Right ventricle myocardium superior (tissue), 1 donor: ENCODE measurements at regions not wholly inside any gene's neighbourhood (a gene's known extent, or its start where the extent isn't known, plus 50 kb on each side); places are given as distances from the start of the nearest gene placed in this dataset.
"Not testable (repeated sequence)": the region's sequence is repeated elsewhere in the genome, so short reads cannot be mapped to it uniquely, and the experiment has no call there.

ENCODE experiments used
- ATAC-seq: fragments of 200-7000 bp; cut with Tn5 transposase; one replicate; pipeline ENCODE4 v1.9.1; 2020; ENCODE audit warnings: mild to moderate bottlenecking; ENCODE audit not compliant: poor library complexity
- DNase-seq: peaks from one replicate; pipeline ENCODE4 v3.0.0-alpha.2; 2020
- intact Hi-C: fragments of 100-400 bp; cut with DNase I; formaldehyde crosslinking; loops from one replicate; pipeline ENCODE4 v1.11.2; 2022
- donor health status: DM: no; HTN: yes; CAD: no; lungs with severe emphysema.

DNA sequence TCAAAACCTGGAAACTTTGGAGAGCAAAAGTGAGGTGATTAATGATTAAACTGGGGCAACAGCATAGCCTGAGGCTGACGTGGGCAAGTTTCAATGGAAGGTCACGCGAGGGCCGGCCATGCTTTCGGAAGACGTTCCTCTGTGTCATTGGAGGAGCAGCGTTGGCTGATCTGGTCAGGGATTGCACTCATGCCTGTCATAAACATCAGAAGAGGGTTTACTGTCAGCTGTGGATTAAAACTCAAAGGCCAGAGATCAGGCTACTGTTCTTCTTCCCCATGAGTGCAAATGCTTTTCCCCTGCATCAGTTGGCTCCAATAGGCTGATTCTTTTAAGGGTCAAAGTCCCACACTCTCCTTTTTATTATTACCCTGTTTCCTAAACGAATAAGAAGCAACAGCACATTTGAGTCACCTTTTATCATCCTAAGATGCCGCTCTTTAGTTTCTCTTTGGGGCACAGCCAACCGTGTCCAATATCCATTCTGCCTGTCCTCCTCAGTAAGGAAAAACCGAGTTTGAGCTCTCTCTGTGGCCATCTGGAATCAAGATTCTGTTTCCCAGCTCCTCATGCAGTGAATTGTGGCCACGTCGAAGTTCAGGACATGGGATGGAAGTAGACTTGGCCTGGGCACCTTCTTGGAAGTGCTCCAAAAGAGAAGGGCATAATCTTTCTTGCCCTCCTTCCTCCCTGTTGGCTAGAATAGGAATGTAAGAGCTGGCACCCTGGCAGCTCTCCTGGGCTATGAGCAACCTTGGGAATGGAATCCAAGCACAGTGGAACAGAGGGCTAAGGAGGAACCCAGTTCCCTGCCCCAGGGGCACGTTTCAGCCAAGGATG lies 62.5 kb upstream of the INSIG1 start:
- intact Hi-C loops, result no loop called here
- ATAC-seq, result no peak
- DNase-seq, result no peak

DNA sequence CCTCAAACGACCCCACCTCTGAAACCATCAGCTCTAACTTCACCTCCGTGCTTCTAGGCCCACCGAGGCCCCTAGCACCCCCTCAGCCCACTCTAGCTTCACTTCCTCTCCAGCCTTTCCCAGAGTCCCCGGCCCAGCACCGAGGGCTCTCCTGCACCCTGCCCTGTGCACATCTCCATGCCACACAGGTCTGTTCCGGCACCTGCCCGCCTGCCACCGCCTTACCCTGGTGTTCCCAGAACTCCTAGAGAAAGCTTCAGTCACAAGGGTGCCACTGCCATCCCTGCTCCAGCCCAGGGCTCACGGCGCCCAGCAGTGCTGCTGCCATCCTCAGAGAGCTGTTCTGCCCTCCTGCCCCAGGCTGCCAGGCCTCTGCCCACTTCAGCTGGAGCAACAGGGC lies 61.3 kb upstream of the INSIG1 start:
- no peak for DNase-seq
- ATAC-seq, result no peak
- intact Hi-C loops, result no loop called here

DNA sequence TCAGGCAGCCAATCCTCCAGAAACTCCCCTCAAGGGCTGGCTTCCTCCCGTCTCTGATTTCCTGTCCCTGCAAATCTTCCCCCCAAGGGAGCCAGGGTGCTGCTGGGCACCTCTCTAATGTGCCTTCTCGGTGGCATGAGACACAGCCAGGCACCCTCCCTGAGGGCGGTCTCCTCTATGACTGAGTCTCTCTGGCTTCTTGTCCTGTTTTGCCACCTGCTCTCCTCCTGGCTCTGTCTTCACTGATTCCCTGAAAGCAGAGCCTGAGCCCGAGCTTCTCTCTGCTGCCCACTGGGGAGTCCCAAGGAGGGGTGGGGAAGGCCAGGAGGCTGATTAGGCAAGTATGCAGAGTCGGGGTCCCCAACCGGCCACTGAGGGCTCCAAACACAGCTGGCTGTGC lies 60.4 kb upstream of the INSIG1 start:
- DNase-seq, result no peak
- intact Hi-C loops, result no loop called here
- no peak for ATAC-seq

DNA sequence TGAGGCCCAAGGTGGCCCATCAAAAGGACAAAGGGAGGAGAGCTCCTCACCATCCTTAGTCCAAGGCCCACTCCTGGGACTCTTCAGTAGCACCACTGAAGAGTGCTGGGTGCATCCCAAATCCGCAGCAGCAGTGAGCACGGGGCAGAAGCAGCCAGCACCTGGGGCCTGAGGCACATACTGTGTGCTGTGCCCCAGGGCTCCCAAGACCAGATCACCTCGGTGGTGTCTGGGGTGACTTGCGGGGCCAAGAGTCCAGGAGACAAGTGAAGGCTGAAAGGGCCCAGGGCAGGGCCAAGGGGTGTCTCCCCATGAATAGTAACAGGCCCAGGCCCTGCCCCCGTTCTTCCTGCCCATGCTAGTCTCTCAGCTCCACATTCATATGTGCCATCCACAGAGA lies 59.9 kb upstream of the INSIG1 start:
- intact Hi-C loops, result no loop called here
- ATAC-seq, result no peak
- DNase-seq, result no peak

DNA sequence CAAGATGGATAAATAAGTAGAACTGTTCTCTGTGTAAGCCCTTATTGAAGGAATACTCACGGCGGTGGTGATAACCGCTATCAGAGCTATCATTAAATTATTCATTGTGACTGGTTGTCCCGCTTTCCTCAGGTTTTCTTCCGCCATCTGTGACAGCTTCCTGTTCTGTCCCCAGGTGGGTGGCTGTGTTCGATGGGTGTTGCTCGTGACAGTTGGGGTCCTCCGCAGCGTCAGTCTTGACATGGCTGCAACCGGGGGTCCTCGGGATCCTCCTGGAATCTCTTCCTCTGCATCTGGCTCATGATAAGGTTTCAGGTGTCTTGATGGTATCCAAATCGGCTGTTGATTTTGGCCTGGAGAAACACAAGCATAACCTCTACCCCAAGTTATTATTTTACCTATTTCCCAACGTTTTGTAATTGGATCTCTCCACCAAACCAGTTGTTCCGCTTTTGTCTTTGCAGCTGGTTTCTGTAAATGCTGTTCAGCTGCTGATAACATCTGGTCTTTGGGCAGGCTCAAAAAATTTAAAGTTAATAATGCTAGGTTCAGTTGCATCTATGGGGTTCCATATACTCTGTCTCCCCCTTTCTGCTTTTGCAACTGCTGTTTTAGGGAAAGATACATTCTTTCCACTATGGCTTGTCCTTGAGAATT lies 58.1 kb upstream of the INSIG1 start:
- intact Hi-C loops, DNase-seq, ATAC-seq: not testable (repeated sequence)

DNA sequence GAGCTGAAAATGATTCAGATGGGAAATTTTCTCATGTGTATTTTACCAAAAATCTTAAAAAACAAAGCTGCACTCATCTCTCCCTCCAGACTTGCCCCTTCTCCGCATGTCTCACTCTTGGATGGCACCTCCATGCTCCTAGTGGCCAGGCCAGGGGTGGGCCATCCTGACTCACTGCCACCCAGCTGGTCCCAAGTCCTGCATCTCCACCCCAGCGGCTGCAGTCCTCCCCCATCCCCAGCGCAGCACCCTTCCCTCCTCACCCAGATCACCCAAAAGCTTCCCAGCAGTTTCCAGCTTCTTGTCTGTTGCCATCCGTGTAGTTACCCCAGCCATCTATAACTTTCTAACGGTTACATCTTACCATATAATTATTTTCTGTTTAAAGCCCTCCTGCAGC lies 53.0 kb upstream of the INSIG1 start:
- intact Hi-C loops, result no loop called here
- ATAC-seq (no peak), DNase-seq (no peak)

DNA sequence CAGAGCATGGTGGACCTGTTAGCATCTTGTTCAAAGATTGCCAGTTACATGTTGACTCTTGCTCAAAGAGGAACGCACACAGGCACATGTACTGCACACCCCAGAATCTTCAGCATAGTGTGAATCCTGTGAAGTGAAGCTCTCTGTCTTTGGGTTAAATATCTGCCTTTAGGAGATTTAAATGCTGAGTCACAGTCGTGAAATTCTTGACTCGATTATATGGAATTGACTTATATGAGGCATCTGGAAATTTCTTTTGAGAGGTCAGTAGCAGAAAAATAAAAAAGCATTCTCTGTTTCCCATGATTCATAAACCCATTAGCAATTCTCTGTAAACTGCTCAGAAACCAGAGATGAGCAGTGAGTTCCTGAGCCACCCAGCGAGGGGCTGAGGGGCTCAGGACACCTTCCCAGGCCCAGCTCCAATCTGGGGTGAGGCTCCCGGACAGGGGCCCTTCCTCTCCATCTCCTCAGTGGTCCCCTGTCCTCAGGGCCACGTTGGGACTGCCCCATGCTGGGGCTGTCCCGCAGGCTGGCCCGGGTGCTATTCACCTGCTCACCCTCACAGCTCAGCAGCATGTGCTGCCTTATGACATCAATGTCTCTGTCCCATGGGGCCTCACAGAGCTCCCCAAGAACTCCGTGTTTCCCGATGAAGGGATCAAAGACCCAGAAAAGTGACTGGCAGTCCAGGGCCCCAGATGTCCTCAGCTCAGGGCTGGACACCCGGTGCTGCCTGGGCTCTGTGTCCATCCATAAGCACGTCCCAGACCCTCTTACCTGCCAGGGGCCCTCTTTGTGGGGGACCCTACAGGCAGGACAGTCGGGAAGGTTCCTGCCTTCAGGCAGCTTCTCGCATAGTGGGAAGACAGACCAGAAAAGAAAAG lies 50.0 kb upstream of the INSIG1 start:
- no peak for ATAC-seq
- no peak for DNase-seq
- intact Hi-C loops, result no loop called here
